Coronary artery (tissue), 2 donors: ENCODE measurements at regions not wholly inside any gene's neighbourhood (a gene's known extent, or its start where the extent isn't known, plus 50 kb on each side); places are given as distances from the start of the nearest gene placed in this dataset.
"Not testable (repeated sequence)": the region's sequence is repeated elsewhere in the genome, so short reads cannot be mapped to it uniquely, and the experiment has no call there.

Experiments
- DNase-seq: peaks from one replicate; pipeline ENCODE4 v3.0.0-alpha.2; 2017; ENCODE audit warnings: low spot score
- H3K27ac ChIP-seq, 2 donors: fragments of 200-600 bp; sonication (generic); one replicate each; pipeline ENCODE4 v1.5.1; 2016 to 2019
- H3K4me3 ChIP-seq: fragments of 200-600 bp; sonication (generic); 2 replicates; pipeline ENCODE4 v1.5.1; 2016; ENCODE audit warnings: mild to moderate bottlenecking, moderate library complexity
- CTCF ChIP-seq: fragments of 200-600 bp; sonication (generic); IDR thresholded peaks from one replicate; pipeline ENCODE4 v1.5.1; 2019; ENCODE audit warnings: antibody characterized with exemption

GRCh38 chr4:27787195-27787594, 926.6 kb downstream of the STIM2 start:
- Histone ChIP-seq H3K4me3 (no peak overlapping the region), H3K27ac (no peak overlapping the region)
- no peak for DNase-seq
- no peak for TF ChIP-seq CTCF

GRCh38 chr4:27789773-27790172, 929.1 kb downstream of the STIM2 start:
- no peak overlapping the region for H3K27ac ChIP-seq
- DNase-seq: no peak
- TF ChIP-seq CTCF: no peak
- no peak overlapping the region for H3K4me3 ChIP-seq

GRCh38 chr4:27790911-27791310, 930.3 kb downstream of the STIM2 start:
- TF ChIP-seq CTCF: no peak
- Histone ChIP-seq H3K4me3 (no peak overlapping the region), H3K27ac (no peak overlapping the region)
- no peak for DNase-seq

GRCh38 chr4:27791640-27792039, 931.0 kb downstream of the STIM2 start:
- Histone ChIP-seq H3K27ac (no peak overlapping the region), H3K4me3 (no peak overlapping the region)
- DNase-seq: no peak
- TF ChIP-seq CTCF: no peak

GRCh38 chr4:27807207-27807606, 946.6 kb downstream of the STIM2 start:
- no peak for DNase-seq
- TF ChIP-seq CTCF: no peak

GRCh38 chr4:27811948-27812347, 951.3 kb downstream of the STIM2 start:
- Histone ChIP-seq H3K27ac (no peak overlapping the region), H3K4me3 (no peak overlapping the region)
- TF ChIP-seq CTCF: no peak
- no peak for DNase-seq

More at GRCh38 chr4:27807207-27807606, 946.6 kb downstream of the STIM2 start:
- H3K4me3 ChIP-seq: no peak overlapping the region
- H3K27ac ChIP-seq: no peak overlapping the region

- DNase-seq, H3K27ac ChIP-seq: not testable (repeated sequence)
Observed at GRCh38 chr4:27813226-27813625, 952.6 kb downstream of the STIM2 start.

GRCh38 chr4:27813699-27814425, 953.2 kb downstream of the STIM2 start:
- not testable (repeated sequence) for H3K27ac ChIP-seq, H3K4me3 ChIP-seq, DNase-seq

More at GRCh38 chr4:27813226-27813625, 952.6 kb downstream of the STIM2 start:
- not testable (repeated sequence) for H3K4me3 ChIP-seq
